H1 (cell line): ENCODE measurements at regions not wholly inside any gene's neighbourhood (a gene's known extent, or its start where the extent isn't known, plus 50 kb on each side); places are given as distances from the start of the nearest gene placed in this dataset.

ENCODE experiments used
- CTCF ChIP-seq, 3 experiments: IDR thresholded peaks; 1 replicate in 2 of 3; 2 replicates in 1 of 3; pipeline versions ENCODE4 v1.5.1 to v1.6.1; 2011; ENCODE audit warnings: low read length in 3 of 3, mild to moderate bottlenecking in 3 of 3, inconsistent platforms in 2 of 3, low read depth in 1 of 3, moderate library complexity in 1 of 3; ENCODE audit not compliant: insufficient read depth in 1 of 3; ENCODE audit errors: control extremely low read depth in 1 of 3
- E2F6 ChIP-seq: IDR thresholded peaks from 2 replicates; pipeline ENCODE4 v1.6.1; 2012; ENCODE audit warnings: inconsistent platforms
- TCF12 ChIP-seq: IDR thresholded peaks from 2 replicates; pipeline ENCODE4 v1.6.1; 2011; ENCODE audit warnings: low read depth, mild to moderate bottlenecking, low read length

GRCh38 chr10:31625566-31625965 lies 303.1 kb downstream of the ARHGAP12 start:
- no peak for TF ChIP-seq CTCF (IDR thresholded peaks at IDR 0.05; ENCODE audit: control extremely low read depth in 1 of 3, insufficient read depth in 1 of 3, low read depth in 1 of 3, low read length in 3 of 3)
- no peak for TF ChIP-seq TCF12
- TF ChIP-seq E2F6, result no peak
